LNCAP (cell line): ENCODE measurements at regions not wholly inside any gene's neighbourhood (a gene's known extent, or its start where the extent isn't known, plus 50 kb on each side); places are given as distances from the start of the nearest gene placed in this dataset.

Experiments used
- TF ChIP-seq, protein P1 (sequence below): fragments of 450-650 bp; IDR thresholded peaks from 2 replicates; pipeline ENCODE4 v1.5.1; 2017; ENCODE audit warnings: mild to moderate bottlenecking

GRCh38 chr6:170140129-170140528 is 150.7 kb downstream of the DLL1 start:
- TF ChIP-seq, protein P1, sequence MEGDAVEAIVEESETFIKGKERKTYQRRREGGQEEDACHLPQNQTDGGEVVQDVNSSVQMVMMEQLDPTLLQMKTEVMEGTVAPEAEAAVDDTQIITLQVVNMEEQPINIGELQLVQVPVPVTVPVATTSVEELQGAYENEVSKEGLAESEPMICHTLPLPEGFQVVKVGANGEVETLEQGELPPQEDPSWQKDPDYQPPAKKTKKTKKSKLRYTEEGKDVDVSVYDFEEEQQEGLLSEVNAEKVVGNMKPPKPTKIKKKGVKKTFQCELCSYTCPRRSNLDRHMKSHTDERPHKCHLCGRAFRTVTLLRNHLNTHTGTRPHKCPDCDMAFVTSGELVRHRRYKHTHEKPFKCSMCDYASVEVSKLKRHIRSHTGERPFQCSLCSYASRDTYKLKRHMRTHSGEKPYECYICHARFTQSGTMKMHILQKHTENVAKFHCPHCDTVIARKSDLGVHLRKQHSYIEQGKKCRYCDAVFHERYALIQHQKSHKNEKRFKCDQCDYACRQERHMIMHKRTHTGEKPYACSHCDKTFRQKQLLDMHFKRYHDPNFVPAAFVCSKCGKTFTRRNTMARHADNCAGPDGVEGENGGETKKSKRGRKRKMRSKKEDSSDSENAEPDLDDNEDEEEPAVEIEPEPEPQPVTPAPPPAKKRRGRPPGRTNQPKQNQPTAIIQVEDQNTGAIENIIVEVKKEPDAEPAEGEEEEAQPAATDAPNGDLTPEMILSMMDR: no peak

GRCh38 chr6:170139531-170139930 is 151.3 kb downstream of the DLL1 start:
- TF ChIP-seq, protein P1: no peak

DNA sequence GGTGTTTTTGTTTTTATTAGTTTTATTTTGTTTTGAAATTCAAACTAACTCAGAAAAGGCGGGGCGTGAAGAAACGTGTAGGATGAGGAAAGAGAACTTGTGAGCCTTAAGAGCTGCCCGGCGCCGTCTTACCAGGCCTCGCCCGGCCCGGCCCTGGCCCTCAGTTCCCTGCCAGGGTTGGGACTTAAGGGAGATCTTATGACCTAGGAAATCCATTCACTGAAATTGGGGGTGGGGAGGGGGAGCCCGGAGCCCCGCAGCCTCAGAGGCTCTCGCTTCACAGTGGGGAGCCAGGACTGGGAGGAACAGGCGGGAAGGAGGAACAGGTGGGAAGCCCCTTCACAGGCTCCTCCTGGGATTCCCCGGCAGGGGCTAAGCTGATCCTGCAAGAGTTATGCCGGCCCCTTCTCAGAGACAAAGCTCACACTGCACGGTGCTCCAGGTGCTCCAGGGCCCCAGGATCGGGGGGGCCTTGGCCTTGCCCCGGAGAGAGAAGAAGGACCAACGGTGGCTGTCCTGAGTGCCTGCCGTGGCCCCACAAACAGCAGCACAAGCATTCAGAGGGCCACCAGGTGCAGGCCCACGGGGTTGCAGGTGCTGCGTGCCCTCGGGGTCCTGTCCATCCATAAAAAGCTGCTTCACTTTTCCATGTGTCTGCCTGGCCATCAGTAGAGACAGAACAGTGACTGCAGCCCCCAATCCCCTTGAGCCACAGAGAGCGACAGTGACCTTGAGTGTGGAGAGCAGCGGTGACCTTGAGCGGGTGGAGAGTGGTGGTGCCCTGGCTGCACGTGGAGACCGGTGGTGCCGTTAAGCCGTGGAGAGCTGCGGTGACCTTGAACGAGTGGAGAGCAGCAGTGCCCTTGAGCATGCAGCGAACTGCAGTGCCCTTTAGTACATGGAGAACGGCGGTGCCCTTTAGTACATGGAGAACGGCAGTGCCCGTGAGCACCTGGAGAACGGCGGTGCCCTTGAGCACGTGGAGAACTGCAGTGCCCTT is 152.7 kb downstream of the DLL1 start:
- TF ChIP-seq, protein P1: no peak

- TF ChIP-seq, protein P1: no peak
Measured at GRCh38 chr6:170137176-170137891, 153.5 kb downstream of the DLL1 start.

- TF ChIP-seq, protein P1: no peak
Measured at GRCh38 chr6:170136541-170137175, 154.2 kb downstream of the DLL1 start.

DNA sequence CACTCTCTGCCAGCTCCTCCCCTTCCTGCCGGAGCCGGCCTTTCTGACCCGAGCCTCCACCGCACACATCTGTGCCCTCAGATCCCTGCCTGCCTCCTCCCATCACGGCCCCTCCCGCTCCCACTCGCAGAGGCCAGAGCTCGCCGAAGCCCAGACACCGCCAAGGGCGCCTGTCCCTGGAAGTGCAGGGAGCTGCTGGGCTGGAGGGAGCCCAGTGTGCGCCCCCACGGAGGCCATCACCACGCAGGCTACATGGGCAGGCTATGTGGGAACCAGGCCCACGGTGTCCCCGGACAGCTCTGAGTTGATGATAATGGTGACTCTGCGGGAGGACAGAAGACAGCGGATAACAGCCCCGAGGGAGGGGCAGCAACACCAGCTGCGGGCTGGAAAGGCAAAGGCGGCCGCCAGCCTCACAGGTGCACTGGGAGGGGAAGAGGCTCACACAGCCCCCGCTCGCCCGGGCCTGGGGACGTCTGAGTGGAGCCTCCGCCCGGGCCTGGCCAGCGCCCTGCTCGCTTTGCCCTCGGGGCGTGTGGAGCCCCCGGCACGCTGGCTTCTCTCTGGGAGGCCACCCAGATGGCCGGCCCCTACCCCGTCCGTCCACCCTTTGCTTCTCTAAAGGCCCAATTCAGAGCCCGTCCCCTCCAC is 154.9 kb downstream of the DLL1 start:
- TF ChIP-seq, protein P1: no peak

GRCh38 chr6:170135461-170135820 is 155.4 kb downstream of the DLL1 start:
- TF ChIP-seq, protein P1: no peak
